PC-9 (cell line): ENCODE measurements at regions not wholly inside any gene's neighbourhood (a gene's known extent, or its start where the extent isn't known, plus 50 kb on each side); places are given as distances from the start of the nearest gene placed in this dataset.
"Not testable (repeated sequence)": the region's sequence is repeated elsewhere in the genome, so short reads cannot be mapped to it uniquely, and the experiment has no call there.

Experiments used
- BruUV-seq: library from RNA; stranded (reverse); fragments of 400-500 nt; replicated peaks from 2 replicates; lab custom pipeline; 2021; lab: Mats Ljungman, UMichigan
- CTCF ChIA-PET: fragments of 300-600 bp; sonication (Branson Sonifier 250); formaldehyde crosslinking; loops from one replicate; lab custom pipeline; 2022; ENCODE audit warnings: antibody characterized with exemption; lab: Charles Lee
- POLR2A ChIA-PET: fragments of 300-600 bp; sonication (Branson Sonifier 250); formaldehyde crosslinking; loops from one replicate; lab custom pipeline; 2022; ENCODE audit warnings: antibody characterized with exemption; ENCODE audit not compliant: unreplicated experiment; lab: Charles Lee
- DNase-seq, 2 experiments: peaks; one replicate each; pipeline versions ENCODE4 v3.0.0 to v3.0.0-alpha.2; 2015 to 2022; ENCODE audit warnings: mixed read lengths in 1 of 2
- H2AFZ ChIP-seq: fragments of 200-600 bp; sonication (generic); 2 replicates; pipeline ENCODE4 v1.8.1; 2017; ENCODE audit warnings: antibody characterized with exemption
- H3F3A ChIP-seq: fragments of 200-600 bp; sonication (generic); 2 replicates; pipeline ENCODE4 v1.8.1; 2017; ENCODE audit warnings: antibody characterized with exemption, mild to moderate bottlenecking, low read depth; ENCODE audit not compliant: insufficient read depth
- H3K27ac ChIP-seq: fragments of 200-600 bp; sonication (generic); 2 replicates; pipeline ENCODE4 v1.6.1; 2016; ENCODE audit warnings: mixed run types
- H3K27me3 ChIP-seq: fragments of 200-600 bp; sonication (generic); 2 replicates; pipeline ENCODE4 v1.6.1; 2016; ENCODE audit warnings: low read depth, mixed run types; ENCODE audit not compliant: insufficient read depth
- H3K36me3 ChIP-seq: fragments of 200-600 bp; sonication (generic); 2 replicates; pipeline ENCODE4 v1.6.1; 2016; ENCODE audit warnings: low read depth, mixed run types
- H3K4me1 ChIP-seq: fragments of 200-600 bp; sonication (generic); replicated peaks from 2 replicates; pipeline ENCODE4 v1.6.1; 2016; ENCODE audit warnings: mixed run types; ENCODE audit not compliant: insufficient read depth
- H3K4me2 ChIP-seq: fragments of 200-600 bp; sonication (generic); 2 replicates; pipeline ENCODE4 v1.6.1; 2017; ENCODE audit warnings: mixed run types
- H3K4me3 ChIP-seq: fragments of 200-600 bp; sonication (generic); 2 replicates; pipeline ENCODE4 v1.6.1; 2016; ENCODE audit warnings: mixed run types
- H3K79me2 ChIP-seq: fragments of 200-600 bp; sonication (generic); 2 replicates; pipeline ENCODE4 v1.6.1; 2017; ENCODE audit warnings: low read depth, mixed run types
- H3K9me2 ChIP-seq: fragments of 200-600 bp; sonication (generic); 2 replicates; pipeline ENCODE4 v1.8.1; 2017; ENCODE audit warnings: mild to moderate bottlenecking; ENCODE audit not compliant: insufficient read depth
- H3K9me3 ChIP-seq: fragments of 200-600 bp; sonication (generic); 2 replicates; pipeline ENCODE4 v1.8.1; 2016; ENCODE audit warnings: low read depth; ENCODE audit not compliant: insufficient read depth
- H4K20me1 ChIP-seq: fragments of 200-600 bp; sonication (generic); 2 replicates; pipeline ENCODE4 v1.8.1; 2017; ENCODE audit not compliant: insufficient read depth
- EZH2 ChIP-seq: fragments of 200-600 bp; sonication (generic); IDR thresholded peaks from 2 replicates; pipeline ENCODE4 v1.8.0; 2017; ENCODE audit warnings: antibody characterized with exemption, low read depth
- intact Hi-C: fragments of 100-400 bp; cut with micrococcal nuclease; formaldehyde crosslinking; loops from one replicate; pipeline ENCODE4 v1.10.0; 2022; ENCODE audit not compliant: unreplicated experiment
- TF ChIP-seq, protein P1 (sequence below): fragments of 200-600 bp; sonication (generic); conservative IDR thresholded peaks from 2 replicates; pipeline ENCODE4 v1.6.1; 2017; ENCODE audit warnings: mixed run types, antibody characterized with exemption, mild to moderate bottlenecking, moderate library complexity

DNA sequence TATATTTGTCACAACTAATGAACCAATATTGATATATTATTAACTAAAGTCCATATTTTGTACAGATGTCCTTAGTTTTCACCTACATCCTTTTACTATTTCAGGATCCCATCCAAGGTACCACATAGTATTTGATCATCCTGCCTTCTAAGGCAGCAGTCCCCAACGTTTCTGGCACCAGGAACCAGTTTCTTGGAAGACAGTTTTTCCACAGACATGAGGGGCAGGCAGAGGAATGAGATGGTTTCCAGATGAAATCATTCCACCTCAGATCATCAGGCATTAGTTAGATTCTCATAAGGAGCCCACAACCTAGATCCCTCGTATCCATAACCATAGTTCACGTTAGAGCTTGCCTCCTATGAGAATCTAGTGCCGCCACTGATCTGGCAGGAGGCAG lies 82.8 kb upstream of the BCL2L14 start:
- ChIA-PET POLR2A (no interaction called here), CTCF (no interaction called here)
- Histone ChIP-seq H3K79me2 (no peaks in the 10 kb centered on the region), H3K4me2 (no peak overlapping the region), H3K9me2 (no peaks in the 10 kb centered on the region), H3K4me3 (no peak overlapping the region), H3K4me1 (no peaks in the 10 kb centered on the region; the same call in 1 of the 2 replicates), H3K27me3 (no peaks in the 10 kb centered on the region), H3K27ac (no peak overlapping the region), H2AFZ (no peak overlapping the region), H3F3A (no peaks in the 10 kb centered on the region), H3K36me3 (no peaks in the 10 kb centered on the region), H3K9me3 (no peaks in the 10 kb centered on the region), H4K20me1 (no peaks in the 10 kb centered on the region)
- no peak for TF ChIP-seq EZH2
- TF ChIP-seq, protein P1, sequence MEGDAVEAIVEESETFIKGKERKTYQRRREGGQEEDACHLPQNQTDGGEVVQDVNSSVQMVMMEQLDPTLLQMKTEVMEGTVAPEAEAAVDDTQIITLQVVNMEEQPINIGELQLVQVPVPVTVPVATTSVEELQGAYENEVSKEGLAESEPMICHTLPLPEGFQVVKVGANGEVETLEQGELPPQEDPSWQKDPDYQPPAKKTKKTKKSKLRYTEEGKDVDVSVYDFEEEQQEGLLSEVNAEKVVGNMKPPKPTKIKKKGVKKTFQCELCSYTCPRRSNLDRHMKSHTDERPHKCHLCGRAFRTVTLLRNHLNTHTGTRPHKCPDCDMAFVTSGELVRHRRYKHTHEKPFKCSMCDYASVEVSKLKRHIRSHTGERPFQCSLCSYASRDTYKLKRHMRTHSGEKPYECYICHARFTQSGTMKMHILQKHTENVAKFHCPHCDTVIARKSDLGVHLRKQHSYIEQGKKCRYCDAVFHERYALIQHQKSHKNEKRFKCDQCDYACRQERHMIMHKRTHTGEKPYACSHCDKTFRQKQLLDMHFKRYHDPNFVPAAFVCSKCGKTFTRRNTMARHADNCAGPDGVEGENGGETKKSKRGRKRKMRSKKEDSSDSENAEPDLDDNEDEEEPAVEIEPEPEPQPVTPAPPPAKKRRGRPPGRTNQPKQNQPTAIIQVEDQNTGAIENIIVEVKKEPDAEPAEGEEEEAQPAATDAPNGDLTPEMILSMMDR, result no peak
- BruUV-seq, result no TSS peak
- intact Hi-C loops, result no loop called here
- no peak for DNase-seq

DNA sequence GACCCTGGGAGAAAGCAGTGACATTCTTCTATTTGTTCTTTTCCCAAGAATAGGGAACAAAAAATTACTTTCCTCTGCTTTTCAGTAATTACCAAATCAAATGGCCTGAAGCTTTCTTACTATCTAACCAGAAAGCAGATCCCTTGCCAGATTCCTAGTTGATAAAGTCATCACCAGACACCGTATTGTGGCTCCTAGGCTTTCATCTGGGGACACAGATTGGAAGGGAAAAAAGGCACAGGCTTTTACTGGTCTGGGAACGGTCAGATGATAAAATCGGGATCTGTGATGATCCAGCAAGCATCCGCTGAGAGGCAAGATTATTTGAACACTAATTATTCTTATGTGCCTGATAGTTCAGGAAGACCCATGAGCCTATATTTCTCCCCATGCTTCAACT lies 79.1 kb upstream of the BCL2L14 start:
- no peaks in the 10 kb centered on the region for H3K79me2 ChIP-seq
- H3K27me3 ChIP-seq, result no peaks in the 10 kb centered on the region
- H3K27ac ChIP-seq, result no peak overlapping the region
- TF ChIP-seq, protein P1, result no peak
- TF ChIP-seq EZH2, result no peak
- H3K4me1 ChIP-seq, result no peaks in the 10 kb centered on the region; the same call in 1 of the 2 replicates
- no peaks in the 10 kb centered on the region for H3K9me3 ChIP-seq
- CTCF ChIA-PET, result no interaction called here
- DNase-seq, result no peak
- no peak overlapping the region for H2AFZ ChIP-seq
- intact Hi-C loops, result no loop called here
- BruUV-seq, result no TSS peak
- H3K36me3 ChIP-seq, result no peaks in the 10 kb centered on the region
- H3F3A ChIP-seq, result no peaks in the 10 kb centered on the region
- H3K9me2 ChIP-seq, result no peaks in the 10 kb centered on the region
- H4K20me1 ChIP-seq, result no peaks in the 10 kb centered on the region
- POLR2A ChIA-PET, result no interaction called here
- no peak overlapping the region for H3K4me3 ChIP-seq
- no peak overlapping the region for H3K4me2 ChIP-seq

DNA sequence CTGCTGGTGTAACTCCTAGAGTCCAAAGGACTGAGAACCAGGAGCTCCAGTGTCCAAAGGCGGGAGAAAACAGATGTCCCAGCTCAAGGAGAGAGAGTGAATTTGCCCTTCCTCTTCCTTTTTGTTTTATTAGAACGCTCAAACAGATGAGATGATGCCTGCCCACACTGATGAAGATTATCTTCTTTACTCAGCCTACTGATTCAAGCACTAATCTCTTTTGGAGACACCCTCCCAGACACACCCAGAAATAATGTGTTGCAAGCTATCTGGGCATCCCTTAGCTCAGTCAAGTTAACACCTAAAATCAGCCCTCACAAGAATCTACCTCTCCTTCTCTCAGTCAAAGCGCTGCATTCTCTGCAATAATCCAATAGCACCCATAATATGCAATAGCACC lies 78.2 kb upstream of the BCL2L14 start:
- Histone ChIP-seq H3K9me2 (no peaks in the 10 kb centered on the region), H3F3A (no peaks in the 10 kb centered on the region), H3K27me3 (no peaks in the 10 kb centered on the region), H3K27ac (no peak overlapping the region), H3K36me3 (no peaks in the 10 kb centered on the region), H2AFZ (no peak overlapping the region), H3K4me3 (no peak overlapping the region), H3K4me2 (no peak overlapping the region), H3K4me1 (no peaks in the 10 kb centered on the region; the same call in 1 of the 2 replicates), H4K20me1 (no peaks in the 10 kb centered on the region), H3K79me2 (no peaks in the 10 kb centered on the region), H3K9me3 (no peaks in the 10 kb centered on the region)
- BruUV-seq, result no TSS peak
- DNase-seq, result no peak
- POLR2A ChIA-PET, result no interaction called here
- intact Hi-C loops, result no loop called here
- CTCF ChIA-PET, result no interaction called here
- no peak for TF ChIP-seq EZH2
- TF ChIP-seq, protein P1, result no peak

DNA sequence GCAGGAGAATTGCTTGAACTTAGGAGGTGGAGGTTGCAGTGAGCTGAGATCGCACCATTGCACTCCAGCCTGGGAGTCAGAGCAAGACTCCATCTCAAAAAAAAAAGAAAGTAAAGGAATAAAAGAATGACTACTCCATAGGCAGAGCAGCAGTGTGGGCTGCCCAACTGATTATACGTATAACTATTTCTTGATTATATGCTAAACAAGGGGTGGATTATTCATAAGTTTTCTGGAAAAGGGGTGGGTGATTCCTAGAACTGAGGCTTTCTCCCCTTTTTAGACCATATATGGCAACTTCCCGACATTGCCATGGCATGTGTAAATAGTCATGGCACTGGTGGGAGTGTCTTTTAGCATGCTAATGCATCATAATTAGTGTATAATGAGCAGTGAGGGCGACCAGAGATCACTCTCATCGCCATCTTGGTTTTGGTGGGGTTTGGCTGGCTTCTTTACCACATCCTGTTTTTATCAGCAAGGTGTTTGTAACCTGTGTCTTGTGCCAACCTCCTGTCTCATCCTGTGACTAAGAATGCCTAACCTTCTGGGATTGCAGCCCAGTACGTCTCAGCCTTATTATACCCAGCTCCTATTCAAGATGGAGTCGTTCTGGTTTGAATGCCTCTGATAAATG lies 72.3 kb upstream of the BCL2L14 start:
- peak; percentile 16 to 39 for DNase-seq
- H3K79me2 ChIP-seq, H3K27me3 ChIP-seq, intact Hi-C loops, CTCF ChIA-PET, H4K20me1 ChIP-seq, H3K4me2 ChIP-seq, H3F3A ChIP-seq, H3K4me3 ChIP-seq, BruUV-seq, H3K27ac ChIP-seq, H3K4me1 ChIP-seq, H3K9me3 ChIP-seq, H3K9me2 ChIP-seq, H3K36me3 ChIP-seq: not testable (repeated sequence)
- peak overlapping the region; percentile 66; the same call in 1 of the 2 replicates for H2AFZ ChIP-seq
- POLR2A ChIA-PET, result interaction anchor here (0.6 kb wide), 2 partner anchors 76 to 1365 kb away, joined by 3 to 4 read pairs; no protein-coding TSS in a partner anchor
